Suprapubic skin (tissue), 4 donors: ENCODE measurements at regions not wholly inside any gene's neighbourhood (a gene's known extent, or its start where the extent isn't known, plus 50 kb on each side); places are given as distances from the start of the nearest gene placed in this dataset.

Experiments used
- DNase-seq, 2 donors: peaks; one replicate each; pipeline ENCODE4 v3.0.0-alpha.2; 2019; ENCODE audit warnings: low spot score in 2 of 2
- H3K27ac ChIP-seq: fragments of 200-600 bp; sonication (generic); one replicate; pipeline ENCODE4 v1.5.1; 2019
- H3K27me3 ChIP-seq: fragments of 200-600 bp; sonication (generic); one replicate; pipeline ENCODE4 v1.5.1; 2019
- H3K36me3 ChIP-seq: fragments of 200-600 bp; sonication (generic); one replicate; pipeline ENCODE4 v1.5.1; 2019
- H3K4me1 ChIP-seq: fragments of 200-600 bp; sonication (generic); one replicate; pipeline ENCODE4 v1.5.1; 2019
- H3K4me3 ChIP-seq: fragments of 200-600 bp; sonication (generic); one replicate; pipeline ENCODE4 v1.5.1; 2019; ENCODE audit warnings: mild to moderate bottlenecking
- H3K9me3 ChIP-seq: fragments of 200-600 bp; sonication (generic); one replicate; pipeline ENCODE4 v1.5.1; 2019
- CTCF ChIP-seq, 2 donors: fragments of 200-600 bp in 1 of 2; fragments of 450-650 bp in 1 of 2; sonication (generic) in 1 of 2; IDR thresholded peaks; one replicate each; pipeline ENCODE4 v1.5.1; 2016 to 2019; ENCODE audit warnings: antibody characterized with exemption in 2 of 2, mild to moderate bottlenecking in 1 of 2, moderate library complexity in 1 of 2
- EP300 ChIP-seq: sonication (generic); formaldehyde crosslinking; IDR thresholded peaks from one replicate; pipeline ENCODE4 v1.6.1; 2017; ENCODE audit warnings: antibody characterized with exemption
- POLR2A ChIP-seq, 2 donors: fragments of 450-650 bp; IDR thresholded peaks; one replicate each; pipeline ENCODE4 v1.6.1; 2017; ENCODE audit warnings: antibody characterized with exemption in 2 of 2, mild to moderate bottlenecking in 2 of 2, moderate library complexity in 2 of 2
- POLR2AphosphoS5 ChIP-seq, 3 donors: sonication (generic); formaldehyde crosslinking; IDR thresholded peaks; one replicate each; pipeline ENCODE4 v1.6.1; 2017; ENCODE audit warnings: antibody characterized with exemption in 3 of 3
- WGBS: methylation state at CpG from one replicate; pipeline ENCODE4 v1.1.5; 2018; 5-methylcytosine and 5-hydroxymethylcytosine counted together

GRCh38 chr1:115465802-115466363 lies 127.8 kb upstream of the NGF start:
- no peak overlapping the region for H3K4me3 ChIP-seq
- H3K27me3 ChIP-seq, result no peaks in the 10 kb centered on the region
- no peaks in the 10 kb centered on the region for H3K4me1 ChIP-seq
- no peak for DNase-seq
- no peaks in the 10 kb centered on the region for H3K36me3 ChIP-seq
- TF ChIP-seq POLR2A (IDR thresholded peaks at IDR 0.05), result no peak
- no peak for TF ChIP-seq EP300
- no peak for TF ChIP-seq CTCF (IDR thresholded peaks at IDR 0.05)
- no peak for TF ChIP-seq POLR2AphosphoS5 (IDR thresholded peaks at IDR 0.05)
- H3K9me3 ChIP-seq, result no peaks in the 10 kb centered on the region
- H3K27ac ChIP-seq, result no peak overlapping the region
- WGBS, result 94% methylated on average over 3 of the region's 4 CpGs

GRCh38 chr1:115463347-115463746 lies 125.3 kb upstream of the NGF start:
- DNase-seq, result no peak
- TF ChIP-seq POLR2AphosphoS5 (IDR thresholded peaks at IDR 0.05), result no peak
- TF ChIP-seq POLR2A (IDR thresholded peaks at IDR 0.05), result no peak
- no peak for TF ChIP-seq EP300
- no peak for TF ChIP-seq CTCF (IDR thresholded peaks at IDR 0.05)

GRCh38 chr1:115462566-115463076 lies 124.6 kb upstream of the NGF start:
- TF ChIP-seq POLR2AphosphoS5 (IDR thresholded peaks at IDR 0.05) (no peak), POLR2A (IDR thresholded peaks at IDR 0.05) (no peak), EP300 (no peak), CTCF (IDR thresholded peaks at IDR 0.05) (no peak)
- no peak overlapping the region for H3K4me3 ChIP-seq
- H3K9me3 ChIP-seq, result no peaks in the 10 kb centered on the region
- DNase-seq, result no peak
- H3K27ac ChIP-seq, result no peak overlapping the region
- H3K27me3 ChIP-seq, result no peaks in the 10 kb centered on the region
- no peaks in the 10 kb centered on the region for H3K36me3 ChIP-seq
- H3K4me1 ChIP-seq, result no peaks in the 10 kb centered on the region
- 72% methylated on average over 4 of the region's 4 CpGs for WGBS

More at GRCh38 chr1:115463347-115463746, 125.3 kb upstream of the NGF start:
- Histone ChIP-seq H3K27ac (no peak overlapping the region), H3K27me3 (no peaks in the 10 kb centered on the region), H3K9me3 (no peaks in the 10 kb centered on the region), H3K36me3 (no peaks in the 10 kb centered on the region), H3K4me1 (no peaks in the 10 kb centered on the region), H3K4me3 (no peak overlapping the region)

GRCh38 chr1:115461526-115461925 lies 123.5 kb upstream of the NGF start:
- WGBS, result 39% methylated on average over 5 of the region's 5 CpGs
- DNase-seq, result no peak
- H3K27me3 ChIP-seq, result no peaks in the 10 kb centered on the region
- H3K4me1 ChIP-seq, result no peaks in the 10 kb centered on the region
- no peaks in the 10 kb centered on the region for H3K36me3 ChIP-seq
- TF ChIP-seq POLR2AphosphoS5 (IDR thresholded peaks at IDR 0.05), result no peak
- TF ChIP-seq EP300, result no peak
- no peak for TF ChIP-seq CTCF (IDR thresholded peaks at IDR 0.05)
- TF ChIP-seq POLR2A (IDR thresholded peaks at IDR 0.05), result no peak
- no peak overlapping the region for H3K4me3 ChIP-seq
- H3K27ac ChIP-seq, result no peak overlapping the region
- H3K9me3 ChIP-seq, result no peaks in the 10 kb centered on the region

GRCh38 chr1:115459161-115459560 lies 121.1 kb upstream of the NGF start:
- Histone ChIP-seq H3K36me3 (no peaks in the 10 kb centered on the region), H3K27ac (no peak overlapping the region), H3K4me3 (no peak overlapping the region), H3K4me1 (peaks cover 10% of the 10 kb centered on the region), H3K9me3 (no peaks in the 10 kb centered on the region), H3K27me3 (no peaks in the 10 kb centered on the region)
- DNase-seq, result no peak
- WGBS, result 90% methylated on average over 3 of the region's 3 CpGs
- TF ChIP-seq CTCF (IDR thresholded peaks at IDR 0.05), result no peak
